Retina (tissue), 1 donor: ENCODE measurements at regions not wholly inside any gene's neighbourhood (a gene's known extent, or its start where the extent isn't known, plus 50 kb on each side); places are given as distances from the start of the nearest gene placed in this dataset.

Source experiments
- DNase-seq: peaks from one replicate; pipeline ENCODE4 v3.0.0-alpha.2; 2016

DNA sequence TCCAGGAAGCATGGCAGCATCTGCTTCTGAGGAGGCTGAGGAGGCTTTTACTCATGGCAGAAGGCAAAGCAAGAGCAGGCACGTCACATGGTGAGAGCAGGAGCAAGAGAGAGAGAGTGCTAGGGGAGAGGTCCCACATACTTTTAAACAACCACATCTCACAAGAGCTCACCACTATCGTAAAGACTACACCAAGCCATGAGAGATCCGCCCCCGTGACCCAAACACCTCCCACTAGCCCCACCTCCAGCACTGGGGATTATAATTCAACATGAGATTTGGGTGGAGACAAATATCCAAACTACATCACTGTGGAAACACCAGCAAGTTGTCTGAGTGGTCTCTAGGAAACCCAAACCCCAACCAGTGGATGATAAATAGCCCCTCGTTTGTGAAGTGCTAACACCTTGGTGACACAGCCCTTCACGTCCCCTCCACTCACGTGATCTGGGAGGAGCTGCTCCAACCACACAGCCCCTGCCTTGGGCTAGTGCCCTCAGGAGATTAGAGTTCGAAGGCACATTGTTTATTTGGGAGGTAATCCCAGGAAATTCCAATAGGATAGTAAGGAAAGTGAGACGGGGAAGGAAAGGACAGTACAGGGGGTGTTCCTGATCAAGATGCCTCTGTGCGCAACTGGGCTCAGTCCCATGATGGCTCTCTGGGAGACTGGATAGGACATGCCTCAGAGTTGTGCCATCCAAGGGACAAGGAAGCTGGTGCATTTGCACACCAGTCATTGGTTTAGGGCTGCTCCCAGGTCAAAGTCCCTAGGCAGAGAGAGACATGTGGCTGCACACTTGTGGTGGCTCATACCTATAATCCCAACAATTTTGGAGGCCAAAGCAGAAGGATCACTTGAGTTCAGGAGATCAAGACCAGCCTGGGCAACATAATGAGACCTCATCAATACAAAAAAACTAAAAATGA is 80.6 kb upstream of the CTNNB1 start:
- DNase-seq: no peak

GRCh38 chr3:41120460-41120859 is 78.8 kb upstream of the CTNNB1 start:
- DNase-seq: no peak

DNA sequence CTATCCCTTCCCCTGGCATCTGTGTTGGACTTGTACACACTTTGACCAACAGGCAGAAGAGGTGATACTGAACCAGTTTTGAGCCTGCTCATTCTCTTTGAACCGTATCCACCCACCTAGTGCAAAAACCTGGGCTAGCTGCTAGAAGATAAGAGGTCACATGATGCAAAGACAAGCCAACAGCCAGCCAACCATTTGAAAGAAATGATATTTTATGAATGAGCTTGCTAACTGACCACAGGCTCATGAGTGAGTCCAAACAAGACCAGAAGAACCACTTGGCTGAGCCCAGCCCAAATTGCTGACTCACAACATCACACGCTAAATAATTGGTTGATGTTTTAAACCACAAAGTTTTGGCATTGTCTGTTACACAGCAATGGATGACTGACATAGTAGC is 74.0 kb upstream of the CTNNB1 start:
- no peak for DNase-seq

DNA sequence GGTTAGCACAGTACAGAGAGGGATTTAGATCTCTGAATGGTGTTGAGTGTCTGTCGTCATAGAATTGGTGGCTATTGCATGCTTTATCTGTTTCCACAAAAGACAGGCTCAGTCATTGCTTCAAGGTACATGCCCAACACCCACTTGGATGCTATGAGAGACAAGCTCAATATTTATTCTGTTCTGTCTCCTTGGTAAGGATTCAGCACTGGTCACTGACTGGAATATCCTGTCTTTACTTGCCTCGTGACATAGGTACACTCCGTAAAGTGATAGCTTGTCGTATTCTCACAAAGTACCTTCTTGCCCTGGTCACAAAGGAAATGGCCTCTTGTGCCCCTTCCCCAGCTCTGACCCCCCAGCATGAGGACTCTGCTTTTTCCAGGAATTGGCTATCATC is 72.8 kb upstream of the CTNNB1 start:
- DNase-seq: no peak

- DNase-seq: no peak
Observed at GRCh38 chr3:41126961-41127360, 72.3 kb upstream of the CTNNB1 start.

DNA sequence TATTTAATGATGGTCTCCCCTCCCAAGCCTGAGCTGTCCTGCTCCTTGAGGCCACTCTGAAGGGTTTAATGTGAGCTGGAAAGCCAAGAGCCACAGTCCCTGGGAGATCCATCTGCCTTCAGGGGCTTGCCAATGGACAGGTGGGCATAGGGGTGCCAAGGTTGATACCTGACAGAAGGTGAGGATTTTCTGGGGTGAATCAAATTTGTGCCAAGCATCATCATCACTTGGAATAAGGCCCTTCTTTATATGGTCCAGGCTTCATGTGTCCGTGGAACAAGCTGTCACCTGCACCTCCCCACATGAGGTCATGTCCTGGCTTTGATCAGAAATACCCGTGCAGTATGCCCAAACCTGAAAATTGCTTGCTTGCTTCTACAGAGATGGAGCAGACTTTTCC is 71.9 kb upstream of the CTNNB1 start:
- no peak for DNase-seq

DNA sequence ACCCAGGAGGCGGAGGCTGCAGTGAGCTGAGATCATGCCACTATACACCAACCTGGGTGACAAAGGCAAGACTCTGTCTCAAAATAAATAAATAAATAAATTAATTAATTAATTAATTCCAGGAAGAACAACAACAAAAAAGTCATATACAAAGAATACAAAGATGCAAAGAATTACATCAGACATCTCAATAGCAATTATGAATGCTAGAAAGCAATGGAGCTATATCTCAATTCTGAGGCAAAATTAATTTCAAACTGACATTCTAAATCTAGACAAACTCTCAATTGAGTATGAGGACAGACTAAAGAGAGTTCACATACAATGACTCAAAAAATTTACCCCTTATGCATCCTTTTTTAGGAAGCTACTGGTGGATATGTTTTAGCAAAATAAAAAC is 69.6 kb upstream of the CTNNB1 start:
- no peak for DNase-seq

DNA sequence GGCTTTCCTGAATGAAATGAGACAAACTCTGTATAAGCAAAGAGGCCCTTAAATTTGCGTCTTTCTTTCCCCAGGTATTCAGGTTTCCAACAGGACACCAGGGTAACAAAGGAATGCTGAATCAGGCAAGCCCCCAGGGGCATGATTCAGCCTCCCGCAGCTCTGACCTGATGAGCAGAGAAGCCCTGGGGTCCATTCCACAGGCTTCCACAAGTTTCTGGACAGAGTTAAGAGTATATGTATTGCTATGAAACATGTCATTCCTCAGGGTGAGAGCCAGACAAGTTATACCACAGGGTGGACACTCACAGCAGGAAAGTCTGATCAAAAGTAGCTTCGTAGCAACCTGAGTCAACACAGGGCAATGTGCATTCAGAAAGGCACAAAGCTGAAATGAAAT is 68.1 kb upstream of the CTNNB1 start:
- no peak for DNase-seq

GRCh38 chr3:41137686-41138111 is 61.6 kb upstream of the CTNNB1 start:
- no peak for DNase-seq

DNA sequence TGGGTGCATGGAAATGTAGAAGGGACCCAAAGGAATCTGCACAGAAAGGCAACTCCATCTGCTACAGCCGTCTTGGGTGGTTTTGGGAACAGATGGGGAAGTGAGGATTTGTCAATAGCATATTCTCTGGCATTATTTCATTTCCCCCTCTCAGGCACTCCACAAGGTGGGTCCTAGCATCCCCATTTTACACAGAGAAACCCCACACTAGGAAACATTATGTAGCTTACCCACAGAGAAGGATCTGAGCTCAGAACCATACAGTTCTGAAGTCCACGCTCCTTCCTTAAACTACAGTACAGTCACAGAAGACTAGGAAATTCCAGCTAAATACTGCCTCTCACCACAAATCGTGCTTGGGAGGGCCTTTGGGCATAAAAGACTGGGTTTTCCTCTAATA is 61.2 kb upstream of the CTNNB1 start:
- DNase-seq: no peak

DNA sequence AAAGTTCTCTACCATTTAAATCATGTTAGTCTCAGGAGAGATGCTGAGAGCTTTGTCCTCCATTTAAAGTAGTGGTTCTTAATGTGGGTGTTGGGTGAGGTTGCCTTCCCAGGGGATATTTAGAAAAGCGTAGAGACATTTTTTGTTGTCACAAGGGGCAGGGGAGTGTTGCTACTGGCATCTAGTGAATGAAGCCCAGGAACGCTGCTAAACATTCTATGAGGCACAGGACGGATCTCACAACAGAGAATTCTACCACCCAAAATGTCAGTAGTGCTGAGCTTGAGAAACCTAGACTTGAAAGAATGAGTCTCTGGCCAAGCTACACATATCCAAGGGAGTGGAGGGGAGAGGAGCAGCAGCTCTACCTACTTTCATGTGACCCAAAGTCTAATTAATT is 60.7 kb upstream of the CTNNB1 start:
- DNase-seq: no peak

DNA sequence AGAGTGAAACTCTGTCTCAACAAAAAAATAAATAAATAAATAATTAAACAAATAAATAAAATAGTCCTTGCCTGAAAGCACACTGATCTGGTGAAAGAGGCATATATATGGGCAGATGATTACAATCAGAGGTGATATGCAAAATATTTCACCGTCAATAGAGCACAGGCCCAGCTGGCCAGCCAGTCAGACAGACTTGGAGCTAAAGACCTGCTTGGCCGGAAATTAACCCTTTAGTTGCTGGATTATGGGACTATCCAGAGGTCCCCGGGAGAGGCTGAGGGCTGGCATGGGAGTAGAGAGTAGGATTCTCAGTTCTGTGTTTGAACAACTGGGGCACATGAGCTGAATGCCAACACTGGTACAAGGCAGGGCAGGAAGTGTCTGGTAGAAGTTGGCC is 59.1 kb upstream of the CTNNB1 start:
- DNase-seq: no peak

- no peak for DNase-seq
Observed at GRCh38 chr3:41141433-41142167, 57.7 kb upstream of the CTNNB1 start.

GRCh38 chr3:41143421-41144031 is 55.8 kb upstream of the CTNNB1 start:
- no peak for DNase-seq

DNA sequence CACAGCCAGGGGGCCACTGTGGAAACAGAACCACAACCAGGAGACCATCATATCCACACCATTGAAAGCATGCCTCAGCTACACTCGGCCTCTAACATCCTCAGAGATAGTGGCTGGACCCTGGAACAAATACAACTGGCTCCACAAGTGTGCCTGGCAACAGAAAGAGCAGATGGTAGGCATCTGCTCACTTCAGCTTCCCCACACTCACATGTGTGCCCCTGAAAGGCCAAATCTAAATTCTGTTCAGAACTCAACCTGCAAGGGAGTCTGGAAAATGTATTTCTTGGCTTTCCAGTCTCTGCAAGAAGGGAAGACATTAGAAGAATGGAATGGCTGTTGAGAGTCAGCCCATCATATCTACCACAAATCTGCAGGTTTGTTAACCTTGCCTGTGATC is 54.7 kb upstream of the CTNNB1 start:
- no peak for DNase-seq

DNA sequence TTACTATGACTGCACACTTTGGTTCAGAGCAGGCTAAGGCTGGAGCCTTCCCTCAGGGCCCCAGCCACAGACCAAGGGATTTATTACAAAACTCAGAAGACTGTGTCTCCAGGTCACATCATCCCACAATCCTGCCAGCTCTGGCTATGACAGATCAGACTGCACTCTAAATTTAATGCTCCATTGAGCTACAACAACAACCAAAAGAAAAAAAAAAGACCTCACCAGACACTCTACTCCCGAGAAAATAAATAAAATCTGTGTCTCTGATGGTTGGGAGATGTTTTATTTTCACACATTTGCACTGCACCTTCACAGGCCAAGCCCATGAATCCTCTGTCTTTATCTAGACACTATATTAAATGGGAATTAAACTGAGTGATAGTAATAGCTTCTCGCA is 50.8 kb upstream of the CTNNB1 start:
- DNase-seq: peak; percentile 67

GRCh38 chr3:41148901-41149300 is 50.4 kb upstream of the CTNNB1 start:
- DNase-seq: no peak
